ENCODE measurements at regions not wholly inside any gene's neighbourhood (a gene's known extent, or its start where the extent isn't known, plus 50 kb on each side); places are given as distances from the start of the nearest gene placed in this dataset.

DNA sequence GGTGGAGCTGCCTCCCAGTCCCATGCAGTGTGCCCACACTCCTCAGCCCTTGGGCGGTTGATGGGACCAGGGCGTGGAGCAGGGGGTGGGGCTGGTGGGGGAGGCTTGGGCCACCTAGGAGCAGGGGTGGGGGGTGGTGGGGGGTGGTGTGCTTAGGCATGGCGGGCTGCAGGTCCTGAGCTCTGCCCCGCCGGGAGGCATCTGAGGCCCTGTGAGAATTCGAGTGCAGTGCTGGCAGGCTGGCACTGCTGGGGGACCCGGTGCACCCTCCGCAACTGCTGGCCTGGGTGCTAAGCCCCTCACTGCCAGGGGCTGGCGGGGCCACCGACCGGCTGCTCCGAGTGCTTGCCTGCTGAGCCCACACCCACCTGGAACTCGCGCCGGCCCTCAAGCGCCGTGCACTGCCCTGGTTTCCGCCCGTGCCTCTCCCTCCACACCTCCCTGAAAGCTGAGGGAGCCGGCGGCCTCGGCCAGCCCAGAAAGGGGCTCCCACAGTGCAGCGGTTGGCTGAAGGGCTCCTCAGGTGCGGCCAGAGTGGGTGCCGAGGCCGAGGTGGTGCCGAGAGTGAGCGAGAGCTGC, 59.6 kb upstream of the PRL start:
- TF ChIP-seq, protein P1, sequence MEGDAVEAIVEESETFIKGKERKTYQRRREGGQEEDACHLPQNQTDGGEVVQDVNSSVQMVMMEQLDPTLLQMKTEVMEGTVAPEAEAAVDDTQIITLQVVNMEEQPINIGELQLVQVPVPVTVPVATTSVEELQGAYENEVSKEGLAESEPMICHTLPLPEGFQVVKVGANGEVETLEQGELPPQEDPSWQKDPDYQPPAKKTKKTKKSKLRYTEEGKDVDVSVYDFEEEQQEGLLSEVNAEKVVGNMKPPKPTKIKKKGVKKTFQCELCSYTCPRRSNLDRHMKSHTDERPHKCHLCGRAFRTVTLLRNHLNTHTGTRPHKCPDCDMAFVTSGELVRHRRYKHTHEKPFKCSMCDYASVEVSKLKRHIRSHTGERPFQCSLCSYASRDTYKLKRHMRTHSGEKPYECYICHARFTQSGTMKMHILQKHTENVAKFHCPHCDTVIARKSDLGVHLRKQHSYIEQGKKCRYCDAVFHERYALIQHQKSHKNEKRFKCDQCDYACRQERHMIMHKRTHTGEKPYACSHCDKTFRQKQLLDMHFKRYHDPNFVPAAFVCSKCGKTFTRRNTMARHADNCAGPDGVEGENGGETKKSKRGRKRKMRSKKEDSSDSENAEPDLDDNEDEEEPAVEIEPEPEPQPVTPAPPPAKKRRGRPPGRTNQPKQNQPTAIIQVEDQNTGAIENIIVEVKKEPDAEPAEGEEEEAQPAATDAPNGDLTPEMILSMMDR (optimal IDR thresholded peaks at IDR 0.05 in 1 of 3, IDR thresholded peaks at IDR 0.05 in 1 of 3, conservative IDR thresholded peaks at IDR 0.05 in 1 of 3; ENCODE audit: extremely low read depth in 1 of 3, insufficient read depth in 2 of 3, low read length in 3 of 3), result no peak
- TF ChIP-seq EZH2 (IDR thresholded peaks at IDR 0.05; ENCODE audit: low read length), result no peak
